ENCODE measurements at regions not wholly inside any gene's neighbourhood (a gene's known extent, or its start where the extent isn't known, plus 50 kb on each side); places are given as distances from the start of the nearest gene placed in this dataset.

DNA sequence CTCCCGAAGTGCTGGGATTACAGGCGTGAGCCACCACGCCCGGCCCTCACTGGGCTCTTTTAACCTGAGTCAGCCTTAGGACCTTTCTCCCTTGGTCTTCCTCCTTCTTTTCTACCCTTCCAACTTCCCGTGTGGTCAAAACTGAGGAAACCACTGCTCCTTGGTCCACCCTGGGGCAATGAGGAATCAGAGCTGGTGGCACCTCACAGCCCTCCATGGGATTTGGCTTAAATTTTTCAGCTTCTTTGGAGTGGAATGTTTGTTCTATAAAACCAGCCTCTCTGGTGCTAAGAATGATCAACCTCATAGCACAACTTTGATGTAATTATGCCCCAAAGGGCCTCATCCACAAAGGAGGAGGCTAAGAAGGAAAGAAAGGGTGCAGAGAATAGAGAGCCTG, 76.6 kb upstream of the CFAP20DC start:
- H3K36me3 ChIP-seq = no peaks in the 10 kb centered on the region
- DNase-seq (peak in 1 of 2 donors; percentile 11), ATAC-seq (ENCODE audit: low FRiP score in 2 of 2) (no peak)
- no peaks in the 10 kb centered on the region for H3K9me3 ChIP-seq
- no peaks in the 10 kb centered on the region for H3K4me1 ChIP-seq
- H3K27me3 ChIP-seq = no peaks in the 10 kb centered on the region
- no peak overlapping the region for H3K4me3 ChIP-seq
- H3K27ac ChIP-seq = no peak overlapping the region
- no peak for TF ChIP-seq EP300 (IDR thresholded peaks at IDR 0.05)
- TF ChIP-seq, protein P1, sequence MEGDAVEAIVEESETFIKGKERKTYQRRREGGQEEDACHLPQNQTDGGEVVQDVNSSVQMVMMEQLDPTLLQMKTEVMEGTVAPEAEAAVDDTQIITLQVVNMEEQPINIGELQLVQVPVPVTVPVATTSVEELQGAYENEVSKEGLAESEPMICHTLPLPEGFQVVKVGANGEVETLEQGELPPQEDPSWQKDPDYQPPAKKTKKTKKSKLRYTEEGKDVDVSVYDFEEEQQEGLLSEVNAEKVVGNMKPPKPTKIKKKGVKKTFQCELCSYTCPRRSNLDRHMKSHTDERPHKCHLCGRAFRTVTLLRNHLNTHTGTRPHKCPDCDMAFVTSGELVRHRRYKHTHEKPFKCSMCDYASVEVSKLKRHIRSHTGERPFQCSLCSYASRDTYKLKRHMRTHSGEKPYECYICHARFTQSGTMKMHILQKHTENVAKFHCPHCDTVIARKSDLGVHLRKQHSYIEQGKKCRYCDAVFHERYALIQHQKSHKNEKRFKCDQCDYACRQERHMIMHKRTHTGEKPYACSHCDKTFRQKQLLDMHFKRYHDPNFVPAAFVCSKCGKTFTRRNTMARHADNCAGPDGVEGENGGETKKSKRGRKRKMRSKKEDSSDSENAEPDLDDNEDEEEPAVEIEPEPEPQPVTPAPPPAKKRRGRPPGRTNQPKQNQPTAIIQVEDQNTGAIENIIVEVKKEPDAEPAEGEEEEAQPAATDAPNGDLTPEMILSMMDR (IDR thresholded peaks at IDR 0.05) = no peak
- no peak for TF ChIP-seq POLR2A (IDR thresholded peaks at IDR 0.05)
- TF ChIP-seq POLR2AphosphoS5 (IDR thresholded peaks at IDR 0.05) = no peak
- WGBS, 2 donors = 96 to 99% methylated on average over 5 of the region's 5 CpGs

- H3K27ac ChIP-seq = no peak overlapping the region
- no peaks in the 10 kb centered on the region for H3K4me1 ChIP-seq
- TF ChIP-seq POLR2A (IDR thresholded peaks at IDR 0.05) (no peak), EP300 (IDR thresholded peaks at IDR 0.05) (no peak), POLR2AphosphoS5 (IDR thresholded peaks at IDR 0.05) (no peak)
- TF ChIP-seq, protein P1 (IDR thresholded peaks at IDR 0.05) = no peak
- H3K36me3 ChIP-seq = no peaks in the 10 kb centered on the region
- no peak for DNase-seq
- no peak for ATAC-seq (ENCODE audit: low FRiP score in 2 of 2)
- no peaks in the 10 kb centered on the region for H3K9me3 ChIP-seq
- WGBS, 2 donors = 92 to 96% methylated on average over 7 of the region's 7 CpGs
- no peak overlapping the region for H3K4me3 ChIP-seq
- H3K27me3 ChIP-seq = no peaks in the 10 kb centered on the region
Observed at GRCh38 chr3:59121346-59122144, 71.7 kb upstream of the CFAP20DC start.

DNA sequence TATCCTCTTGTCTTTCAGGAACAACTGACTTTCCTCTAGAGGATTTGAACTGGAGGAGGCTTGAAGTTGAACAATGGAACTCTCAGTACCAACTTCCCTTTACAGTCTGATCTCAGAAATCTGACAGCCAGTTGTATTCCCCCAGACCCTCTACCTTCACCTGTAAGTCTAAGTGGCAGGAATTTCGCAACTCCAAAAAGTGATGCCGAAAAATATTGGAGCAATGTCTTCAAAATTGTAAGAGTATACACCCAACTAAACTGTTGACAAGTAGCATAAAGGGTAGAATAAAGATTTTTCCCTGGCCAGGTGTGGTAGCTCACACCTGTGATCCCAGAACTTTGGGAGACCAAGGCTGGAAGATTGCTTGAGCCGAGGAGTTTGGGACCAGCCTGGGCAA, 69.1 kb upstream of the CFAP20DC start:
- Histone ChIP-seq H3K27ac (no peak overlapping the region), H3K4me3 (no peak overlapping the region), H3K27me3 (no peaks in the 10 kb centered on the region), H3K4me1 (no peaks in the 10 kb centered on the region), H3K9me3 (no peaks in the 10 kb centered on the region), H3K36me3 (no peaks in the 10 kb centered on the region)
- 94 to 95% methylated on average over 3 of the region's 3 CpGs for WGBS, 2 donors
- TF ChIP-seq POLR2AphosphoS5 (IDR thresholded peaks at IDR 0.05) = no peak
- TF ChIP-seq POLR2A (IDR thresholded peaks at IDR 0.05) = no peak
- TF ChIP-seq EP300 (IDR thresholded peaks at IDR 0.05) = no peak
- TF ChIP-seq, protein P1 (IDR thresholded peaks at IDR 0.05) = no peak
- ATAC-seq (ENCODE audit: low FRiP score in 2 of 2) (no peak), DNase-seq (no peak)

DNA sequence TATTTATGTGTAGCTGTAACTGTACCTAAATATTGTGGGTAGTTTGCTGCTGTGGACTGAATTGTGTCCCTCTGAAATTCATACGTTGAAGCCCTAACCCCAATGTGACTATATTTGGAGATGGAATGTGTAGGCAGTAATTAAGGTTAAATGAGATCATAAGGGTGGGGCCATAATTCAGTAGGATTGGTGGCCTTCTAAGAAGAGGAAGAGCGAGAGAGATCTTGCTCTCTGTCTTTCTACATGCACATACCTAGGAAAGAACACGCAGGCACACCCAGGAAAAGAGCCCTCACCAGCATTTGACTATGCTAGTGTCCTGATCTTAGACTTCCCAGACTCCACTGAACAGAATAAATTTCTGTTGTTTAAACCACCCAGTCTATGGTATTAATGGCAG, 67.6 kb upstream of the CFAP20DC start:
- Histone ChIP-seq H3K27ac (no peak overlapping the region), H3K4me1 (no peaks in the 10 kb centered on the region), H3K9me3 (no peaks in the 10 kb centered on the region), H3K4me3 (no peak overlapping the region), H3K27me3 (no peaks in the 10 kb centered on the region), H3K36me3 (no peaks in the 10 kb centered on the region)
- WGBS, 2 donors = 91 to 93% methylated on average over 3 of the region's 3 CpGs
- DNase-seq (no peak), ATAC-seq (ENCODE audit: low FRiP score in 2 of 2) (no peak)
- TF ChIP-seq EP300 (IDR thresholded peaks at IDR 0.05) (no peak), POLR2AphosphoS5 (IDR thresholded peaks at IDR 0.05) (no peak)

DNA sequence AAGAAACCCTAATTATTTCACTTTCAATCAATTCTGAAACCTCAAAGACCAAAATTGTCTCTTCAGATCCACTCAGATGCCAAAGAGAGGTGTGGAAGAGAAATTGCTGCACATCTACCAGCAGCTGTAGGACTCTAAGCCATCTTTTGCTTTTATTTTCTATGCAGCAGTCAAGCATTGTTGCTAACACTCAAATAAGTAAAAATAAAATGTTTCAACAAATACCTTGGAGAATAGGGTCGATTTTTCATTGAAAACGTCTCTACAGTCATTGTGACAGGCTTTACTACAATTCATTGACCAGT, 66.4 kb upstream of the CFAP20DC start:
- 72 to 81% methylated on average over 2 of the region's 2 CpGs for WGBS, 2 donors
- no peaks in the 10 kb centered on the region for H3K9me3 ChIP-seq
- no peaks in the 10 kb centered on the region for H3K4me1 ChIP-seq
- no peaks in the 10 kb centered on the region for H3K27me3 ChIP-seq
- DNase-seq = no peak
- no peak overlapping the region for H3K27ac ChIP-seq
- no peaks in the 10 kb centered on the region for H3K36me3 ChIP-seq
- no peak for ATAC-seq (ENCODE audit: low FRiP score in 2 of 2)
- H3K4me3 ChIP-seq = no peak overlapping the region
- no peak for TF ChIP-seq POLR2A (IDR thresholded peaks at IDR 0.05)
- TF ChIP-seq POLR2AphosphoS5 (IDR thresholded peaks at IDR 0.05) = no peak
- TF ChIP-seq EP300 (IDR thresholded peaks at IDR 0.05) = no peak
- TF ChIP-seq, protein P1 (IDR thresholded peaks at IDR 0.05) = no peak
